CD4-positive, alpha-beta T cell treated with Interleukin-15 for 1 hour (primary cell): ENCODE measurements at regions not wholly inside any gene's neighbourhood (a gene's known extent, or its start where the extent isn't known, plus 50 kb on each side); places are given as distances from the start of the nearest gene placed in this dataset.
"Not testable (repeated sequence)": the region's sequence is repeated elsewhere in the genome, so short reads cannot be mapped to it uniquely, and the experiment has no call there.

Experiments used
- DNase-seq: peaks from one replicate; pipeline ENCODE4 v3.0.0-alpha.2; 2020

- DNase-seq: not testable (repeated sequence)
These were observed 138.5 kb upstream of the ERV3-1 start for GRCh38 chr7:65145008-65145407.

DNA sequence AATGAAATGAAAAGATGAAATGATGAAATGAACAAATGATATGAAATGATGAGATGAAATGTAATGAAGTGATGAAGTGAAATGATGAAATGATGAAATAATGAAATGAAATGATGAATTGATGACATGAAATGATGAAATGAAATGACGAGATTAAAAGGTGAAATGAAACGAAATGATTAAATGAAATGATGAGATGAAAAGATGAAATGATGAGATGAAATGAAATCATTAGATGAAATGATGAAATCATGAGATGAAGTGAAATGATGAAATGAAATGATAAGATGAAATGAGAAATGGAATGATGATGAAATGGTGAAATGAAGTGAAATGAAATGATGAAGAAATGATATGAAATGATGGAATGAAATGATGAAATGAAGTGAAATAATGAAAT is 138.1 kb upstream of the ERV3-1 start:
- DNase-seq: not testable (repeated sequence)

DNA sequence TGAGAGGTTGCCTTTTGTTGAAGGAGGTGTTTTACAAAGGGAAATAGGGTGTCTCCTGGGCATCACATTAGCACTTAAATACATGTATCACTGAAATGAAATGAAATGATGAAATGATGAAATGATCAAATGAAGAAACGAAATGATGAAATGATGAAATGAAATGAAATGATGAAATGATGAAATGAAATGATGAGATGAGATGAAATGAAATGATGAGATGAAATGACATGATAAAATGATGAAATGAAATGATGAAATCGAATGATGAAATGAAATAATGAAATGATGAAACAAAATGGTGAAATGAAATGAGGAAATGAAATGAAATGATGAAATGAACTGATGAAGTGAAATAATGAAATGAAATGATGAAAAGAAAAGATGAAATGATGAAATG is 137.6 kb upstream of the ERV3-1 start:
- DNase-seq: not testable (repeated sequence)

DNA sequence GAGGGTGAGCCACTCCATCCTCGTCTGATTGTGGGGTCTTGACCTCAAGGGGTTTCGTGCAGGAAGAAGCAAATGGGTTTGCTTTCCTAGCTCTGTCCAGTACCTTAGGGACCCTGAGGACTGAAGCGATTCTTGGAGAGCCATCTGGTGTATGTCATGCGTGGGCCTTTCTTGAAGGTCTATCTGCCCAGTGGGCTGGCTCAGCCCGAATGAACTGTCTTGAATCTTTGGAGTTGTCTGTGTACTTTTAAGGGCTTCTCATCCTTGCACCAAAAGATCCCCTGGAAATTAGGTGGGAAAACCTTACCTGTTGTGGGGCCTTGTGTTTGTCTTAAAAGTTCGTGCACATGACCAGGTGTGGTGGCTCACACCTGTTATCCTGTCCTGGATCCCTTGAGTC is 135.4 kb upstream of the ERV3-1 start:
- not testable (repeated sequence) for DNase-seq

- not testable (repeated sequence) for DNase-seq
These were observed 134.9 kb upstream of the ERV3-1 start for GRCh38 chr7:65141405-65141778.

DNA sequence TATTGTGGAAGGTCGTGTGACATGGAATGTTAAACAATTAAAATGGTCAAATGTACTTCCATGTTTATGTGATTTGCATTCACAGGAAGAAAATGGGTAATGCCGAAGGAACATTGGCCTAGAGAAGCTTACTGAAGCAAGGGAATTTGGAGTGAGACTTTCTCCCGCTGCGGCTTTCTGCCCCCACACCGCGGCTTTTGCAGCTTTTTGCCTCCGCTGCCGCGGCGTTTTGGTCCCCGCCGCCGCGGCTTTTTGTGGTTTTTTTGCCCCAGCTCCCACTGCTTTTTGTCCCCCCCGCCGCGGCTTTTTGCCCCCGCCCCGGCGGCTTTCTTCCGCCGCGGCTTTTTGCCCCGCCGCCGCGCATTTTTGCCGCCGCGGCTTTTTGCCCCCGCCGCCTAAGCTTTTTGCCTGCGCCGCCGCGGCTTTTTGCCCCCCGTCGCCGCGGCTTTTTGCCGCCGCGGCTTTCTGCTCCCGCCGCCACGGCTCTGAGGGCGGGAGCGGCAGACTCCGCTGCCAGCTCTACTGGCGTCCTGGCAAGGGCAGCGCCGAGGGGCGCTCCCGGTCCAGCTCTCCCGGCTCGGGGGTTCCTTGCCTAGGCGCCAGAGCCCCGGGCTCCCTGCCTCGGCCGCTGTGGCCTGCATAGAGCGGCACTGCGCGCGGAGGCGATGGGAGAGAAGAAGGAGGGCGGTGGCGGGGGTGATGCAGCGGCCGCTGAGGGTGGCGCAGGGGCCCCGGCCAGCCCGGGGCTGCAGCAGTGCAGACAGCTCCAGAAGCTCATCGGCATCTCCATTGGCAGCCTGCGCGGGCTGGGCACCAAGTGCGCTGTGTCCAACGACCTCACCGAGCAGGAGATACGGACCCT is 134.3 kb upstream of the ERV3-1 start:
- not testable (repeated sequence) for DNase-seq

DNA sequence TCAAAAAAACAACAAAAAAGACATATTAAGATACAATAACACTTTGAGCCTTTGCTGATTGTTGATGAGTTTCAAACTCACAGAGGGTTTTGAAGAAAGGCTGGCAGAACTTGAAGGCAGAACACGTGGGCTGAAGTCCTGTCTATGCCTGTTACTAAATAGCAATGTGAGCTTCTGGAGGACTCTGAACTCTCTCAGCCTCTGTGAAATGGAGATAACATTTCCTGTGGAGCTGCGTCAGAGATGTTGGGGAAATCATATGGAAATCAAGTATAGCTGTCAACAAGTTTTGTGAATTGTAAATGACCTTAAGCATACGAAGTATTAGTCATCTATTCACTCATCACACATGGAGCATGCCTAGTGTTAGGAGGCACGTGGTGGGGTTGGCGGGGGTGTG is 130.4 kb upstream of the ERV3-1 start:
- DNase-seq: not testable (repeated sequence)

- not testable (repeated sequence) for DNase-seq
These were observed 126.6 kb upstream of the ERV3-1 start for GRCh38 chr7:65133087-65133486.

GRCh38 chr7:65132256-65132655 is 125.8 kb upstream of the ERV3-1 start:
- DNase-seq: not testable (repeated sequence)

GRCh38 chr7:65127364-65127763 is 120.9 kb upstream of the ERV3-1 start:
- DNase-seq: not testable (repeated sequence)

DNA sequence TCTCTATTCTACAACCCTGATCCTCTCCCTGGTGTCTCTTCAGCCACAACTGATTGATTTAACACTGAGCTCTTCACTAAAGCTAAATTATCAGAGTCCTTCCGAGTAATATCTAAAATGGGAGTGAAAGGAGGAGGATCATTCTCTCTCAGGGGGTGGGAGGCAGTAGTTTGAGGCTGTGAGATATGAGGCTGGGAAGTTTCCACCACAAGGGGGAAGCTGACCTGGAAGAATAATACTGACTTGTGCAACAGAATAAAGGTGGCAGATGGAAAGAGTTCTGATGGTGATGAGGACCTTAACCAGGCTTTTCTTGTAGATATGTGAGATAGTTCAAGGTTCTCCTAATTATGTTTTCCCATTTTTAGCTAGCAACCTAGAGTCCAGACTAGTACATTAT is 118.1 kb upstream of the ERV3-1 start:
- DNase-seq: not testable (repeated sequence)

DNA sequence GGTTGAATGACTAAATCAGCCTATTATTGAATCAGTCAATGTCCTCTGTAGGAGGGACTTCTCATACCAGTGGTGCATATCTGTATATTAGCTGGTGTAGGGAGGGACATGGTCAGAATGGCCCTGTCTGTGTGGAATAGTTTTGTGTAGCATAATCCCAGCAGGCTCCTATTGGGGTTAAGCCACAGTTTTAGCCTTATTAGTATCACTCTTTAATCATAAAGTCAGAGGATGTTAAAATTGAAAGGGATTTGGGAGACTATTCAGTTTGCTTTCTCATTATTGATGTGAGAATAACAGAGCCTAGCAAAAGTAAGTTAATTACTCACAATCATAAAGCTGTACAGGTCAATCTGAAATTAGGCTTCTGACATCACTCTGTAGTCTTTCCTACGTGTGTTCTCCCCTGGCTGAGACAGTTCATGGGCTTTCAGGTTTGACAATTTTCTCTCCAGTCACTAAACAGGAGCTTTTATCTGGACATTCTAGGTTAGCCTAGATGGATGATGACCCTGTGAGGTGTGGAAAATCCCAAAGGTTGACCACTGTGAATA is 99.2 kb upstream of the ERV3-1 start:
- DNase-seq: not testable (repeated sequence)

GRCh38 chr7:65100499-65100898 is 94.0 kb upstream of the ERV3-1 start:
- not testable (repeated sequence) for DNase-seq

GRCh38 chr7:65081669-65082055 is 75.2 kb upstream of the ERV3-1 start:
- DNase-seq: not testable (repeated sequence)

DNA sequence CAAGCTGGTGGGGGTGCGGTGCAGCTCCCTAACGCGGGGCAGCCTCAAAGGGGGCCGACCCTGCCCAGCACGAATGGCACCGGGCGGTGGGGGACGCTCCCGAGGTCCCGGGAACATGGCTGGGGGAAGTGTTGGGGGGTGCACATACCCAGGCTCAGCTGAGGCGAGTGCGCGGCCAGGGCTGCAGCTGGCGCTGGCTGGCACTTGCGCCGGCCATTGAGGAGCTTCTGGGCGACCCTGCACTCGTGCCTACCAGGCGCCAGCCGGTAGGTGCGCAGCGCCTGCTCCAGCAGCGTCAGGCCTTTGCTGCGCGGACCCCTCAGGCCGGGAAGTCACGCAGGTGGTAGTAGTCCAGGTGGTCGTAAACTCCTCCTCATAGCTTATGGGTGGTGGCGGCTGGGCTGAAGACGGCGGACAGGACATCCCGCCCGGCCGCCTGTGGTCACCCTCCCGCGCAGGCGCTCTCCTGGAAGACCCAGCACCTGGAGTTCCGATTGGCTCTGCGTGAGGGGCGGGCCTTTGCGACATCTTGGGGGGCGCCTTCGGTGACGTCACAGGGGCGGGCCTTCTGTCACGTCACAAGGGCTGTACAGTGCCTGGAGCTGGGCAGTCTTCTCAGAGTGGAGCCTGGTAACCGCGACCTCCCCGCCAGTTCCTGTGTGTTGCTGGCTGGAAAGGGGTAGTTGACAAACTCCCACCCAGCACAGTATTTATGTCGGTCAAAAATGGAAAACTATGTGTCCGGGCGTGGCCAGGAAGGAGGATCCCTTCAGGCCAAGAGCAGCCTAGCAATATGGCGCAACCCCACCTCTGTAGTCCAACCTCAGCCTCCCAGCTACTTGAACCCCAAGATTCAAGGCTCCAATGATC is 74.5 kb upstream of the ERV3-1 start:
- peak; percentile 94 for DNase-seq

- DNase-seq: not testable (repeated sequence)
These were observed 68.5 kb upstream of the ERV3-1 start for GRCh38 chr7:65074959-65075358.

GRCh38 chr7:65073160-65073559 is 66.7 kb upstream of the ERV3-1 start:
- not testable (repeated sequence) for DNase-seq

DNA sequence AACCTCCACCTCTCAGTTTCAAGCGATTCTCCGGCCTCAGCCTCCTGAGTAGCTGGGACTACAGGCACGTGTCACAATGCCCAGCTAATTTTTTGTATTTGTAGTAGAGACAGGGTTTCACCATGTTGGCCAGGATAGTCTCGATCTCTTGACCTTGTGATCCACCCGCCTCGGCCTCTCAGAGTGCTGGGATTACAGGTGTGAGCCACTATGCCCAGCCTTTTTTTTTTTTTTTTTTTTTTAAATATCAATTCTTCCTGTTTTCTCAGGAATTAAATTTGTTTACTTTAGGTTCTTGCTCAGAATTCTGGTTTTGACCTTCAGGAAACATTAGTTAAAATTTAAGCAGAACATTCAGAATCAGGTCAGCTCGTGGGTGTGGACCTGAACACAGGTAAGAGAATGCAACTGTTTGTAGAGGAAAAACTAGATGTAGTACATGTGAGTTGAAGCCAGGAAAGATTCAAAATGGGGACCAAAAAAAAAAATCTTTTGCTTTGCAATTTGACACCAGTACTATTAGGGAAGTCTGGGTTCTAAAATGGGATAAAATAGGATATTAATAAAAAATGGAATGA is 65.5 kb upstream of the ERV3-1 start:
- not testable (repeated sequence) for DNase-seq

DNA sequence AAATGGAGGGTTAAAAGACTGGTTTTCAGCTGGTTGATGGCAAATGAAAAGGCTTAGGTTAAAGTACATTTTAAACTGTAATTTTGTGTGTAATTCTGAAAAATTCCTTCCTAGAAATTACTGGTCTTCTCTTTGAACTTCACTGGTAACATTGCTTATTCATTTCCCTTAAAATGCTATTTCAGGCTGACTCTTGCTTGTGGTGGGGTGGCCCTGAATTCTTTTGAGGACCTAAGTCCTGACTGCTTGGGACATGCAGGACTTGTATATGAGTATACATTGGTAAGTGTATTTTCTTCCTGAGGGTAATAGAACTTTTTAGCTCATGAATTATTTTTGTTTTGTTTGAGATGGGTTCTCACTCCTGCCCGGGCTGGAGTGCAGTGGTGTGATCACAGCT is 63.0 kb upstream of the ERV3-1 start:
- DNase-seq: not testable (repeated sequence)

DNA sequence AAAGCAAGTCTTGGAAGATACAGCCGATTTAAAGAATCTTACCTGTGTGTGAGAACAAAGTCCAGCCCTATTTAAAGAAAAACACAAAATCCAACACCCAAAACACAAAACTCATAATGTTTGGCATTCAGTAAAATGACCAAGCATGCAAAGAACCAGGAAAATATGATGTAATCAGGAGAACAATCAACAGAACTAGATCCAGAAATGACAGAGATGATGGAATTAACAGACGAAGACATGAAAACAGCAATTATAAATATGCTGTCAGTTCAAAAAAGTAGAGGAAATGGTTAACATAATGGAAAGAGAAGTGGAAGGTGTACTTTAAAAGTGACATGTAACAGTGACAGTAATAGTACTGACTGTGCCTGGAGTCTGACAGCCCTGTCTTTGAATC is 56.1 kb upstream of the ERV3-1 start:
- DNase-seq: not testable (repeated sequence)

DNA sequence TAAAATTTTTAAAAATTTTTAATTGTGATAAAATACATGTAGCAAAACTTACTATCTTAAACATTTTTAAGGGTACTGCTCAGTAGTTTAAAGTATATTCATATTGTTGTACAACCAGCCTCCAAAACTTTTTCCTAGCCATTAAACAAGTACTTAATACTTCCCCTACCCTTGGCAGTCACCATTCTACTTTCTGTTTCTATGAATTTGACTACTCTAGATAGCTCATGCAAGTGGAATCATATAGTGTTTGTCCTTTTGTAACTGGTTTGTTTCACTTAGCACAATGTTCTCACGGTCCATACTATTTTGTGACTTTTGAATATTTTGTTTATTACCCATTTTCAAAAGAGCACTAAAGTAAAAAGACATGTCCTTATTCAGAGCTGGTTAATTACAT is 52.8 kb upstream of the ERV3-1 start:
- DNase-seq: not testable (repeated sequence)
